ENCODE measurements at regions not wholly inside any gene's neighbourhood (a gene's known extent, or its start where the extent isn't known, plus 50 kb on each side); places are given as distances from the start of the nearest gene placed in this dataset.

DNA sequence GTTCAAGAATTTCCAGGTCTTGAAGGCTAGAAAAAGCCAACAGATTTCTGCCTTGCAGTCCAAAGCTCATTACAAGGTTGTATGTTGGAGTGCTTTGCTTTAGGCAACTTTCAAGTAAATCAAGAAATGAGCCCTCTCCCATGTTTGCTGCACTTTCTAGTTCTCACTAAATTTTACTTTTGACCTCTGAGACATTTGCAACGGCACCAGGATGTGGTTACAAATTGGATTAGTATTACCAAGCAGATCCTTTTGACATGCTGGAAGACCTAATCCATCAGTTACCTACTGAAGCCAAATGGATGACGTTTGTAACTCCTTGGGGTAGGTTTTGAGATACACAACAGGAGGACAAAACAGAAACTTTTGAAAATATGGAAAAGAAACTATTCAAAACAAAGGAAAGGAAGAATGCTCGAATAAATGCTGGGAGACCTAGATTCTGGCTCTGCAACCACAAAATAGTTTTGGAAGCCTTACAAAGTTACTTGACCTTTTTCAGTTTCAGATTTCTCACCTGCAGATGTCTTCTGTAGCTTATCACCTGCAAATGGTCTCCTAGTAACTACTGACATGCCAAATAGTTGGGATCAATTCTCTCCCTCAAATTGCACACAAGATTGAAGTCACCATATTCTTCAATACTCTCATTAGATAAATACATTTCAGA lies 251.7 kb upstream of the ADGRL2 start:
- ATAC-seq, result no peak
- Histone ChIP-seq H3K4me3 (no peak overlapping the region), H3K4me1 (peaks cover 8% of the 10 kb centered on the region), H3K9me3 (no peaks in the 10 kb centered on the region), H3K27ac (no peak overlapping the region), H3K27me3 (no peaks in the 10 kb centered on the region), H3K36me3 (no peaks in the 10 kb centered on the region)
- DNase-seq, result no peak
- intact Hi-C loops (cut with DNase I), result no loop called here
- no peak for TF ChIP-seq CTCF (IDR thresholded peaks at IDR 0.05)

DNA sequence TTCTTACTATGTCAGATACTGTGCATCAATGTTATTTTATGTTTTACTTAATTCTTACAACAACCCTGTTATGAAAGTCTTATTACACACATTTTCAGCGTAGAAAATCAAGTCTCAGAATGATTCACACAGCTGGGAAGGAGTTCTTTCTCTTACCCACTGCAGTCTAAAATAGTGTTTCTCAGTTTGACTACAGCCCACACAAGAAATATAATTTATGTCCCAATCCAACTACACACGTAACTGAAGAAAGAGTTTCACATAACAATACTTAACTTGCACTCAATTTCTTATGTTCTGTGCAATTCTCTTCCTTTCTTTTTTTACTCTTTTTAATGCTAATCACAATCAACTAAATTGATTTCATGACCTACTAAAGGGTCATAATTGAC lies 252.8 kb upstream of the ADGRL2 start:
- TF ChIP-seq CTCF (IDR thresholded peaks at IDR 0.05), result no peak
- intact Hi-C loops (cut with DNase I), result no loop called here
- H3K4me3 ChIP-seq, result no peak overlapping the region
- no peaks in the 10 kb centered on the region for H3K36me3 ChIP-seq
- ATAC-seq (no peak), DNase-seq (no peak)
- H3K4me1 ChIP-seq, result peaks cover 8% of the 10 kb centered on the region
- H3K27me3 ChIP-seq, result no peaks in the 10 kb centered on the region
- H3K27ac ChIP-seq, result no peak overlapping the region
- H3K9me3 ChIP-seq, result no peaks in the 10 kb centered on the region

- peaks cover 8% of the 10 kb centered on the region for H3K4me1 ChIP-seq
- H3K27me3 ChIP-seq, result no peaks in the 10 kb centered on the region
- no peak overlapping the region for H3K4me3 ChIP-seq
- H3K36me3 ChIP-seq, result no peaks in the 10 kb centered on the region
- H3K27ac ChIP-seq, result no peak overlapping the region
- DNase-seq (no peak), ATAC-seq (no peak)
- intact Hi-C loops (cut with DNase I), result no loop called here
- no peaks in the 10 kb centered on the region for H3K9me3 ChIP-seq
- TF ChIP-seq CTCF (IDR thresholded peaks at IDR 0.05), result no peak
Observed at GRCh38 chr1:81547261-81547911, 253.3 kb upstream of the ADGRL2 start.

- TF ChIP-seq CTCF (IDR thresholded peaks at IDR 0.05), result no peak
- Histone ChIP-seq H3K9me3 (no peaks in the 10 kb centered on the region), H3K27me3 (no peaks in the 10 kb centered on the region), H3K27ac (no peak overlapping the region), H3K36me3 (no peaks in the 10 kb centered on the region), H3K4me3 (no peak overlapping the region), H3K4me1 (no peaks in the 10 kb centered on the region)
- intact Hi-C loops (cut with DNase I), result no loop called here
- ATAC-seq (no peak), DNase-seq (no peak)
Observed at GRCh38 chr1:81545734-81546133, 255.0 kb upstream of the ADGRL2 start.

DNA sequence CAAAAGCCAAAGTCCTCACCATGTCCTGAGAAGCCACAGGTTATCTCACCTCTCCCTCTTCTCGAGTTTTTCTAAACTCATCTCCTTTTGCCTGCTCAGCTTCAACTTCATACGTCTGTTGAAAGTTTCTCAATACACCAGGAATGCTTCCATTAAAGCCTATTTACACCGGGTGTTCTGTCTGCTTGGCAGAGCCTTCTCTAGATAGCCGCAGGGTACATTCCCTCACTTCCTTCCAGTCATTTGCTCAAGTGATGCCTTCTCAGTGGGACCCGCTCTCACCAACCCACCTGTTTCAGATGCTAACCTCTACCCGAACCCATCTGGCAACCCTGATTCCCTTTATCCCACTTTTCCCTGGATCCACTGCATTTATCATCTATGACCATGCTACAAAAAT lies 257.0 kb upstream of the ADGRL2 start:
- intact Hi-C loops (cut with DNase I), result no loop called here
- Histone ChIP-seq H3K4me3 (no peak overlapping the region), H3K9me3 (no peaks in the 10 kb centered on the region), H3K36me3 (no peaks in the 10 kb centered on the region), H3K4me1 (no peaks in the 10 kb centered on the region), H3K27me3 (no peaks in the 10 kb centered on the region), H3K27ac (no peak overlapping the region)
- no peak for ATAC-seq
- DNase-seq, result no peak
- TF ChIP-seq CTCF (IDR thresholded peaks at IDR 0.05), result no peak
